ENCODE measurements at regions not wholly inside any gene's neighbourhood (a gene's known extent, or its start where the extent isn't known, plus 50 kb on each side); places are given as distances from the start of the nearest gene placed in this dataset.
"Not testable (repeated sequence)": the region's sequence is repeated elsewhere in the genome, so short reads cannot be mapped to it uniquely, and the experiment has no call there.

DNA sequence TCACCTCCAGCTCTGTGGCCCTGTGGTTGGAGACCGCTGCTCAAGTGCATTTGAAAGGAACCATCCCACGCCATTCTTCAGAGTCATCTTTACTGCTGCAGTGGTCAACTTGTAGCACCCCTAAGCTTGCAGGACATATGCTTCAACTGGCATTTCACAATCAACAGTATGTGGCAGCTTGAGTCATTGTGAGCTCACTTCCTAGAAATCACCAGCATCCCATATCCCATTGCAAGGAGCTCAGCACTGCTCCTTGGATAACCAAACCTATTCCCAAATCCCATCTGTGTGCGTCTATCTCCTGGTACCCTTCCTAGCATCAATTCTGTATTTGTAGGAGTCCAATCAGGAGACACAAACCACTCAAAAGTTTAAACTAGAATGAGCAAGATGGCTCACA lies 51.0 kb upstream of the OR4F29 start:
- DNase-seq = peak; percentile 64
- not testable (repeated sequence) for H3K27ac Mint-ChIP-seq; H3K36me3 Mint-ChIP-seq (ENCODE audit: low read depth); H3K27me3 Mint-ChIP-seq (ENCODE audit: insufficient read depth); H3K4me3 Mint-ChIP-seq; H3K9me3 Mint-ChIP-seq; H3K4me1 Mint-ChIP-seq (ENCODE audit: low read depth)

Data from HFFc6 (cell line).